ENCODE measurements at regions not wholly inside any gene's neighbourhood (a gene's known extent, or its start where the extent isn't known, plus 50 kb on each side); places are given as distances from the start of the nearest gene placed in this dataset.
"Not testable (repeated sequence)": the region's sequence is repeated elsewhere in the genome, so short reads cannot be mapped to it uniquely, and the experiment has no call there.

- H4K91ac ChIP-seq (ENCODE audit: low read length) = no peak overlapping the region
Observed at GRCh38 chr19:20278342-20278741, 111.3 kb downstream of the ZNF486 start.

GRCh38 chr19:20276732-20277082, 109.7 kb downstream of the ZNF486 start:
- H2BK120ac ChIP-seq (ENCODE audit: low read depth, low read length); H3K14ac ChIP-seq (ENCODE audit: low read length in 2 of 2); H3K36me3 ChIP-seq (ENCODE audit: control insufficient read depth in 1 of 2, insufficient read depth in 2 of 2, low read depth in 1 of 2, low read length in 2 of 2); H2BK12ac ChIP-seq (ENCODE audit: low read length in 2 of 2); H2AFZ ChIP-seq (ENCODE audit: low read depth, low read length); H3K27me3 ChIP-seq (ENCODE audit: control insufficient read depth in 1 of 2, insufficient read depth in 1 of 2, low read length in 2 of 2); H3K79me1 ChIP-seq (replicated peaks; ENCODE audit: low read length, poor library complexity, severe bottlenecking); H3K4me3 ChIP-seq (ENCODE audit: insufficient read depth in 1 of 2, low read depth in 1 of 2, low read length in 2 of 2); H3K27ac ChIP-seq (ENCODE audit: low read length, poor library complexity, severe bottlenecking); H3K4me1 ChIP-seq (ENCODE audit: control insufficient read depth, insufficient read depth, low read depth, low read length); H4K91ac ChIP-seq (ENCODE audit: low read length); DNase-seq; H2AK5ac ChIP-seq (ENCODE audit: low read length, severe bottlenecking); H3K23ac ChIP-seq (ENCODE audit: low read length in 2 of 2); H3K4me2 ChIP-seq (ENCODE audit: low read length, poor library complexity, severe bottlenecking); H3K18ac ChIP-seq (ENCODE audit: low read depth in 1 of 2, low read length in 2 of 2); H3K4ac ChIP-seq (ENCODE audit: low read depth in 1 of 2, low read length in 2 of 2); H3K9ac ChIP-seq (ENCODE audit: low read length); H2BK5ac ChIP-seq (ENCODE audit: low read depth, low read length, poor library complexity, severe bottlenecking); H2BK15ac ChIP-seq (ENCODE audit: low read depth, poor library complexity, severe bottlenecking); H4K8ac ChIP-seq (ENCODE audit: low read length): not testable (repeated sequence)
- H3K9me3 ChIP-seq (ENCODE audit: control insufficient read depth, low read length) = peaks cover 25% of the 10 kb centered on the region
- no CpG with 5 or more reads among the region's 1 CpG for WGBS

More at GRCh38 chr19:20278342-20278741, 111.3 kb downstream of the ZNF486 start:
- no peak overlapping the region for H4K8ac ChIP-seq (ENCODE audit: low read length)
- H3K14ac ChIP-seq (ENCODE audit: low read length in 2 of 2) = no peak overlapping the region
- H2BK120ac ChIP-seq (ENCODE audit: low read depth, low read length) = no peak overlapping the region
- H3K18ac ChIP-seq (ENCODE audit: low read depth in 1 of 2, low read length in 2 of 2) = no peak overlapping the region
- H3K9me3 ChIP-seq (ENCODE audit: control insufficient read depth, low read length) = peaks cover 23% of the 10 kb centered on the region
- no peak overlapping the region for H3K4ac ChIP-seq (ENCODE audit: low read depth in 1 of 2, low read length in 2 of 2)
- no peak overlapping the region for H3K23ac ChIP-seq (ENCODE audit: low read length in 2 of 2)
- H3K79me1 ChIP-seq (replicated peaks; ENCODE audit: low read length, poor library complexity, severe bottlenecking) = no peaks in the 10 kb centered on the region
- H3K4me1 ChIP-seq (ENCODE audit: control insufficient read depth, insufficient read depth, low read depth, low read length) = no peaks in the 10 kb centered on the region
- no peak overlapping the region for H3K27ac ChIP-seq (ENCODE audit: low read length, poor library complexity, severe bottlenecking)
- H3K4me3 ChIP-seq (ENCODE audit: insufficient read depth in 1 of 2, low read depth in 1 of 2, low read length in 2 of 2) = no peak overlapping the region
- no peak for DNase-seq
- no peak overlapping the region for H3K9ac ChIP-seq (ENCODE audit: low read length)
- H2BK12ac ChIP-seq (ENCODE audit: low read length in 2 of 2) = no peak overlapping the region
- H2BK5ac ChIP-seq (ENCODE audit: low read depth, low read length, poor library complexity, severe bottlenecking) = no peak overlapping the region
- no peak overlapping the region for H3K4me2 ChIP-seq (ENCODE audit: low read length, poor library complexity, severe bottlenecking)
- no peaks in the 10 kb centered on the region for H3K27me3 ChIP-seq (ENCODE audit: control insufficient read depth in 1 of 2, insufficient read depth in 1 of 2, low read length in 2 of 2)
- 88% methylated on average over 6 of the region's 7 CpGs for WGBS
- no peak overlapping the region for H2AK5ac ChIP-seq (ENCODE audit: low read length, severe bottlenecking)
- H3K36me3 ChIP-seq (ENCODE audit: control insufficient read depth in 1 of 2, insufficient read depth in 2 of 2, low read depth in 1 of 2, low read length in 2 of 2) = no peaks in the 10 kb centered on the region
- no peak overlapping the region for H2AFZ ChIP-seq (ENCODE audit: low read depth, low read length)
- H2BK15ac ChIP-seq (ENCODE audit: low read depth, poor library complexity, severe bottlenecking) = no peak overlapping the region

- no peak overlapping the region for H3K4me3 ChIP-seq (ENCODE audit: insufficient read depth in 1 of 2, low read depth in 1 of 2, low read length in 2 of 2)
- H2BK120ac ChIP-seq (ENCODE audit: low read depth, low read length) = no peak overlapping the region
- no peak for DNase-seq
- no peak overlapping the region for H4K91ac ChIP-seq (ENCODE audit: low read length)
- H3K14ac ChIP-seq (ENCODE audit: low read length in 2 of 2) = no peak overlapping the region
- 69% methylated on average over 7 of the region's 9 CpGs for WGBS
- no peaks in the 10 kb centered on the region for H3K4me1 ChIP-seq (ENCODE audit: control insufficient read depth, insufficient read depth, low read depth, low read length)
- no peak overlapping the region for H2BK12ac ChIP-seq (ENCODE audit: low read length in 2 of 2)
- H2BK15ac ChIP-seq (ENCODE audit: low read depth, poor library complexity, severe bottlenecking) = no peak overlapping the region
- no peak overlapping the region for H3K9ac ChIP-seq (ENCODE audit: low read length)
- H3K79me1 ChIP-seq (replicated peaks; ENCODE audit: low read length, poor library complexity, severe bottlenecking) = no peaks in the 10 kb centered on the region
- H3K4ac ChIP-seq (ENCODE audit: low read depth in 1 of 2, low read length in 2 of 2) = no peak overlapping the region
- peaks cover 26% of the 10 kb centered on the region for H3K9me3 ChIP-seq (ENCODE audit: control insufficient read depth, low read length)
- no peak overlapping the region for H2BK5ac ChIP-seq (ENCODE audit: low read depth, low read length, poor library complexity, severe bottlenecking)
- no peaks in the 10 kb centered on the region for H3K36me3 ChIP-seq (ENCODE audit: control insufficient read depth in 1 of 2, insufficient read depth in 2 of 2, low read depth in 1 of 2, low read length in 2 of 2)
- H3K27me3 ChIP-seq (ENCODE audit: control insufficient read depth in 1 of 2, insufficient read depth in 1 of 2, low read length in 2 of 2) = no peaks in the 10 kb centered on the region
- no peak overlapping the region for H3K23ac ChIP-seq (ENCODE audit: low read length in 2 of 2)
- no peak overlapping the region for H4K8ac ChIP-seq (ENCODE audit: low read length)
- no peak overlapping the region for H3K4me2 ChIP-seq (ENCODE audit: low read length, poor library complexity, severe bottlenecking)
- no peak overlapping the region for H2AFZ ChIP-seq (ENCODE audit: low read depth, low read length)
- H3K18ac ChIP-seq (ENCODE audit: low read depth in 1 of 2, low read length in 2 of 2) = no peak overlapping the region
- H3K27ac ChIP-seq (ENCODE audit: low read length, poor library complexity, severe bottlenecking) = no peak overlapping the region
- no peak overlapping the region for H2AK5ac ChIP-seq (ENCODE audit: low read length, severe bottlenecking)
Observed at GRCh38 chr19:20276011-20276731, 109.2 kb downstream of the ZNF486 start.

GRCh38 chr19:20273951-20274570, 107.0 kb downstream of the ZNF486 start:
- Histone ChIP-seq H3K14ac (ENCODE audit: low read length in 2 of 2) (no peak overlapping the region), H3K27me3 (ENCODE audit: control insufficient read depth in 1 of 2, insufficient read depth in 1 of 2, low read length in 2 of 2) (no peaks in the 10 kb centered on the region), H3K23ac (ENCODE audit: low read length in 2 of 2) (no peak overlapping the region), H4K91ac (ENCODE audit: low read length) (no peak overlapping the region), H4K8ac (ENCODE audit: low read length) (no peak overlapping the region), H2BK120ac (ENCODE audit: low read depth, low read length) (no peak overlapping the region), H3K9me3 (ENCODE audit: control insufficient read depth, low read length) (peaks cover 24% of the 10 kb centered on the region), H2AK5ac (ENCODE audit: low read length, severe bottlenecking) (no peak overlapping the region), H3K4ac (ENCODE audit: low read depth in 1 of 2, low read length in 2 of 2) (no peak overlapping the region), H3K36me3 (ENCODE audit: control insufficient read depth in 1 of 2, insufficient read depth in 2 of 2, low read depth in 1 of 2, low read length in 2 of 2) (no peaks in the 10 kb centered on the region), H3K9ac (ENCODE audit: low read length) (no peak overlapping the region), H3K4me3 (ENCODE audit: insufficient read depth in 1 of 2, low read depth in 1 of 2, low read length in 2 of 2) (no peak overlapping the region), H2BK5ac (ENCODE audit: low read depth, low read length, poor library complexity, severe bottlenecking) (no peak overlapping the region), H2BK12ac (ENCODE audit: low read length in 2 of 2) (no peak overlapping the region), H3K4me1 (ENCODE audit: control insufficient read depth, insufficient read depth, low read depth, low read length) (no peaks in the 10 kb centered on the region), H3K4me2 (ENCODE audit: low read length, poor library complexity, severe bottlenecking) (no peak overlapping the region), H3K18ac (ENCODE audit: low read depth in 1 of 2, low read length in 2 of 2) (no peak overlapping the region), H3K79me1 (replicated peaks; ENCODE audit: low read length, poor library complexity, severe bottlenecking) (no peaks in the 10 kb centered on the region), H3K27ac (ENCODE audit: low read length, poor library complexity, severe bottlenecking) (no peak overlapping the region), H2AFZ (ENCODE audit: low read depth, low read length) (no peak overlapping the region), H2BK15ac (ENCODE audit: low read depth, poor library complexity, severe bottlenecking) (no peak overlapping the region)
- 55% methylated on average over 4 of the region's 4 CpGs for WGBS
- DNase-seq = no peak
